ENCODE measurements at regions not wholly inside any gene's neighbourhood (a gene's known extent, or its start where the extent isn't known, plus 50 kb on each side); places are given as distances from the start of the nearest gene placed in this dataset.

DNA sequence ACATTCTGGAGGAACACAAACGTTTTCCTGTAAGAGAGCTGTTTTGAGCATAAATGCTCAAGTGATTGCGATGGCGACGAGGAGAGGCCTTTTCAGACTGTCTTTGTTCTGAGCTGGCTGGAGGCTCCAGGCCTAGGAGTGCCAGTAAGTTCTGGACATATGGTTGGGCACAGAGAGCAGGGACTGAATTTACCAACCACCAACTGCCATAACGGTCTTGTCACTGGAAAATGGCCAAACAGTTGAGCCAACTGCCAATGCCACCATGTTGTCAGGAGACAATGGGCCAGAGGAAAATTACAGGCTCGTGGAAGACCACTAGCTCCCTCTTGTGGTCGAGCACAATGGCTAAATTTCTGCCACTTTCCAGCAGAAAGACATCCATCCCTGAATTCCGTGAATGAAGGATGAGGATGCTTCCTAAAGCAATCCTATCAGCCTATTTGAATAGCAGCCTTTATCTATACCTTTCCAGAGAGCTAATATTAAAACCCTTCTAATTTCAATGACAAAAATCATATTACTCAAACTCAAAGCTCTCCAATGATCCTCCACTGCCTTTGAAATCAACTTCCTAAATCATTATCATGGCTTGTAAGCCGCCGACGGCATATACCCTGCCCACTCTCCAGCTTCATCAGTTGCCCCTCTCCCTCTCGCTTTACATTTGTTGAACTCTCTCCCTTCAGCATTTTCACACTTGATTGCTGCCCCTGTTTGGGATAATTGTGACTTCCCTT, 66.9 kb upstream of the GLIS3 start:
- H3K4me3 Mint-ChIP-seq = no peak overlapping the region
- no peaks in the 10 kb centered on the region for H3K4me1 Mint-ChIP-seq
- H3K27ac Mint-ChIP-seq = no peak overlapping the region

DNA sequence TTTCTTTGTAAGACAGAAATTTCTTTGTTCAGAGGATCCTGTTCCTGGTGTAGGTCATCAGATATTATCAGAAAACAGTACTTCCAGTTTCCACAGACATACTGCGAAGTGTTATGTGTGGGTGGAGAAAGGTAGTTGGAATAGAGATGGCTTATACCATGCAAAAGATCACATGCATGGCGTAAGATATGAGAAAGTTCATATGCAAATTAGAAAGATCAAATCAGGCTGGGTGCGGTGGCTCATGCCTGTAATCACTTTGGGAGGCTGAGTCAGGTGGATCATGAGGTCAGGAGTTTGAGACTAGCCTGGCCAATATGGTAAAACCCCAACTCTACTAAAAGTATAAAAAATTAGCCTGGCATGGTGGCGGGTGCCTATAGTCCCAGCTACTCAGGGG, 65.2 kb upstream of the GLIS3 start:
- H3K4me1 Mint-ChIP-seq = no peaks in the 10 kb centered on the region
- H3K27me3 Mint-ChIP-seq (ENCODE audit: low read depth) = no peaks in the 10 kb centered on the region
- TF ChIP-seq, protein P1, sequence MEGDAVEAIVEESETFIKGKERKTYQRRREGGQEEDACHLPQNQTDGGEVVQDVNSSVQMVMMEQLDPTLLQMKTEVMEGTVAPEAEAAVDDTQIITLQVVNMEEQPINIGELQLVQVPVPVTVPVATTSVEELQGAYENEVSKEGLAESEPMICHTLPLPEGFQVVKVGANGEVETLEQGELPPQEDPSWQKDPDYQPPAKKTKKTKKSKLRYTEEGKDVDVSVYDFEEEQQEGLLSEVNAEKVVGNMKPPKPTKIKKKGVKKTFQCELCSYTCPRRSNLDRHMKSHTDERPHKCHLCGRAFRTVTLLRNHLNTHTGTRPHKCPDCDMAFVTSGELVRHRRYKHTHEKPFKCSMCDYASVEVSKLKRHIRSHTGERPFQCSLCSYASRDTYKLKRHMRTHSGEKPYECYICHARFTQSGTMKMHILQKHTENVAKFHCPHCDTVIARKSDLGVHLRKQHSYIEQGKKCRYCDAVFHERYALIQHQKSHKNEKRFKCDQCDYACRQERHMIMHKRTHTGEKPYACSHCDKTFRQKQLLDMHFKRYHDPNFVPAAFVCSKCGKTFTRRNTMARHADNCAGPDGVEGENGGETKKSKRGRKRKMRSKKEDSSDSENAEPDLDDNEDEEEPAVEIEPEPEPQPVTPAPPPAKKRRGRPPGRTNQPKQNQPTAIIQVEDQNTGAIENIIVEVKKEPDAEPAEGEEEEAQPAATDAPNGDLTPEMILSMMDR (IDR thresholded peaks at IDR 0.05; ENCODE audit: unreplicated experiment in 3 of 3) = no peak
- no peak overlapping the region for H3K27ac Mint-ChIP-seq
- no peaks in the 10 kb centered on the region for H3K36me3 Mint-ChIP-seq (ENCODE audit: low read depth)
- H3K4me3 Mint-ChIP-seq = no peak overlapping the region
- H3K9me3 Mint-ChIP-seq = no peaks in the 10 kb centered on the region

More for the DNA sequence above, 66.9 kb upstream of the GLIS3 start:
- no peaks in the 10 kb centered on the region for H3K36me3 Mint-ChIP-seq (ENCODE audit: low read depth)
- H3K9me3 Mint-ChIP-seq = no peaks in the 10 kb centered on the region
- TF ChIP-seq, protein P1 (IDR thresholded peaks at IDR 0.05; ENCODE audit: unreplicated experiment in 3 of 3) = peak in 2 of 3 experiments; percentile 32 to 40
- no peaks in the 10 kb centered on the region for H3K27me3 Mint-ChIP-seq (ENCODE audit: low read depth)

DNA sequence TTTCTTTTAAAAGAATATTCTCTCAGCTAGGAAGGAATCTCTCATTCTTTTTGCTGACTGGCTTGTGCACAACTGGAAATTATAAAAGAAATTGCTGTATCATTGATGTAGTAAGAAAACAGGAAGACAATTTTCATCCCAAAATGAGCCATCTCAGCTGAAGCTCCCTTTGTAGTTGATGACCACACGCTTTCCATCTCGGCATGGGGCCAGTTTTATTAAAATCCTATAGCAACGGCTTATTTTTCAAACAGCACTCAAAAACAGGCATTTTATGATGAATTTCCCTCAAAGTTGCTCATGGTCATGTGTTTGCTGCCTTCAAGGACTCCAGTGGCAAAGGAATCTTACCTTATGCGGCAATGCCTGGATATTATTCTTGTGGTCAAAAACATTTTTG, 62.4 kb upstream of the GLIS3 start:
- Mint-ChIP-seq H3K27ac (no peak overlapping the region), H3K9me3 (no peaks in the 10 kb centered on the region), H3K4me3 (no peak overlapping the region), H3K27me3 (ENCODE audit: low read depth) (no peaks in the 10 kb centered on the region), H3K4me1 (no peaks in the 10 kb centered on the region), H3K36me3 (ENCODE audit: low read depth) (no peaks in the 10 kb centered on the region)
- TF ChIP-seq, protein P1 (IDR thresholded peaks at IDR 0.05; ENCODE audit: unreplicated experiment in 3 of 3) = no peak

DNA sequence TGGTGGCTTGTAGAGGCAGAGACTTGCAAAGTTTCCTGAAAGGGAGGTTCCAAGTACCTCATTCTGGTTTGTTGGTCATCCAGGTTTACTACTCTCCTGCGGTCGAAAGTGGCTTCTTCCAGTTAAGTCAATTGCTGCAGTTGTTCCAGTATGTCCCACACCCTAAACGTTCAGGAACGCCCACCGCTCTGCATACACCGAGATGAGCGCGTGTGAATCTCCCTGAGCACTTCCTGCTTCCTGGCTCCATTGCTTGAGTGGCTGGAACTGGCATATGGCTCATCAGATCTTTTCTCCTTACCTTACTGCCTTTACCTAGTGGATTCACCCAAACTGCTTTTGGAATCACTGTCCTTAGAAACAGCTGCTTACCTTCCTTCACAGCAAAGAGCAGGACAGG, 59.1 kb upstream of the GLIS3 start:
- Mint-ChIP-seq H3K27ac (no peak overlapping the region), H3K27me3 (ENCODE audit: low read depth) (no peaks in the 10 kb centered on the region), H3K9me3 (no peaks in the 10 kb centered on the region), H3K4me1 (no peaks in the 10 kb centered on the region), H3K4me3 (no peak overlapping the region), H3K36me3 (ENCODE audit: low read depth) (no peaks in the 10 kb centered on the region)
- TF ChIP-seq, protein P1 (IDR thresholded peaks at IDR 0.05; ENCODE audit: unreplicated experiment in 3 of 3) = no peak

DNA sequence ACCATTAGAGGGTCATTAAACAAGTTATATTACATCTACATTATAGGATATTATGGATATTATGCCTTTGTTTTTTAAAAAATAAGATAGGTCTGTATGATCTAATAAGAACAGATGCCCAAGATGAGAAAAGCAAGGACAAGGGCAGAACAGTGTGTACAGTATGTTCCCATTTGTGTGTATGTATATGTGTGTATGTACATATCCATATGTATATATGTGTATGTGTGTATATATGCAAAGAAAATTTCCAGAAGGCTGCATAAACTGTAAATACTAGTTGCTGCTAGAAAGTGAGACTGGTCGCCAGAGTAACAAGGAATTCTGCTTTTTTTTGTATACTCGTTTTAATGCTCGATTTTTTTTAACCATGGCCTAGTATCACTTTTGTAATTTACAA, 58.1 kb upstream of the GLIS3 start:
- no peaks in the 10 kb centered on the region for H3K9me3 Mint-ChIP-seq
- no peaks in the 10 kb centered on the region for H3K4me1 Mint-ChIP-seq
- H3K4me3 Mint-ChIP-seq = no peak overlapping the region
- TF ChIP-seq, protein P1 (IDR thresholded peaks at IDR 0.05; ENCODE audit: unreplicated experiment in 3 of 3) = no peak
- no peak overlapping the region for H3K27ac Mint-ChIP-seq
- no peaks in the 10 kb centered on the region for H3K27me3 Mint-ChIP-seq (ENCODE audit: low read depth)
- H3K36me3 Mint-ChIP-seq (ENCODE audit: low read depth) = no peaks in the 10 kb centered on the region

DNA sequence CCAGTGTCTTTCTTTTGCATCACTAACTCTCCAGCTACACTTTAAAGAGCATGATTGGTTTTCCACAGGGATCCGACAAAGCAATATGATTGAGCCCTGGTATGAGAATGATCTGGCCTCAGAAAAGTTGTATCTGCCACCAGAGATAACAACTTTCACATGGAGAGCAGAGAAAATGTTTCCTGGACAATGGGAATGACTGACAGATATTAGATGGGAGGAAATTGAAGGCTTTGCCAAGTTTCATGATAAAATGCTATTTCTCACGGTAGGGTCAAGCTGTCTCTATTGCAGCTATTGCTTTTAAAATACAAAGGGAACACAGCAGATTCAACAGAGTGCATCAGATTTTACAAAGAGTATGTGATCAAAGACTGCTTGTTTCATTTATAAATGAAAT, 56.4 kb upstream of the GLIS3 start:
- H3K27me3 Mint-ChIP-seq (ENCODE audit: low read depth) = no peaks in the 10 kb centered on the region
- H3K4me3 Mint-ChIP-seq = no peak overlapping the region

More for the DNA sequence above, 56.4 kb upstream of the GLIS3 start:
- Mint-ChIP-seq H3K36me3 (ENCODE audit: low read depth) (no peaks in the 10 kb centered on the region), H3K9me3 (no peaks in the 10 kb centered on the region), H3K4me1 (no peaks in the 10 kb centered on the region), H3K27ac (no peak overlapping the region)
- TF ChIP-seq, protein P1 (IDR thresholded peaks at IDR 0.05; ENCODE audit: unreplicated experiment in 3 of 3) = no peak

Data from nephron (organoid).